CD4-positive, alpha-beta T cell treated with Interleukin-12 subunit alpha and Interleukin-12 subunit beta, for 1 hour (primary cell): ENCODE measurements at regions not wholly inside any gene's neighbourhood (a gene's known extent, or its start where the extent isn't known, plus 50 kb on each side); places are given as distances from the start of the nearest gene placed in this dataset.
A peak's percentile ranks its signal among the peaks of the same experiment; 100 is the strongest.

Source experiments
- DNase-seq: peaks from one replicate; pipeline ENCODE4 v3.0.0-alpha.2; 2020

- DNase-seq = no peak
Observed at GRCh38 chr4:122203407-122203806, 51.3 kb downstream of the BLTP1 start.

GRCh38 chr4:122205687-122206086, 53.6 kb downstream of the BLTP1 start:
- DNase-seq = peak; percentile 7

GRCh38 chr4:122212880-122213279, 60.7 kb downstream of the BLTP1 start:
- no peak for DNase-seq

GRCh38 chr4:122218762-122219161, 66.6 kb downstream of the BLTP1 start:
- DNase-seq = peak; percentile 10

GRCh38 chr4:122219356-122219755, 67.2 kb downstream of the BLTP1 start:
- no peak for DNase-seq

GRCh38 chr4:122221322-122221721, 69.2 kb downstream of the BLTP1 start:
- DNase-seq = peak; percentile 31

- peak; percentile 26 for DNase-seq
Observed at GRCh38 chr4:122224348-122224747, 72.2 kb downstream of the BLTP1 start.

GRCh38 chr4:122227202-122227601, 75.1 kb downstream of the BLTP1 start:
- no peak for DNase-seq

GRCh38 chr4:122229857-122230256, 77.7 kb downstream of the BLTP1 start:
- DNase-seq = no peak

- no peak for DNase-seq
Observed at GRCh38 chr4:122232633-122233032, 80.5 kb downstream of the BLTP1 start.

- no peak for DNase-seq
Observed at GRCh38 chr4:122234686-122235085, 82.6 kb downstream of the BLTP1 start.

GRCh38 chr4:122243785-122244184, 91.7 kb downstream of the BLTP1 start:
- DNase-seq = no peak

- DNase-seq = no peak
Observed at GRCh38 chr4:122244764-122245163, 92.6 kb downstream of the BLTP1 start.

- no peak for DNase-seq
Observed at GRCh38 chr4:122246551-122246950, 94.4 kb downstream of the BLTP1 start.

GRCh38 chr4:122249357-122249756, 97.2 kb downstream of the BLTP1 start:
- no peak for DNase-seq

- no peak for DNase-seq
Observed at GRCh38 chr4:122252584-122252983, 100.5 kb downstream of the BLTP1 start.

- no peak for DNase-seq
Observed at GRCh38 chr4:122259849-122260248, 107.7 kb downstream of the BLTP1 start.

- DNase-seq = no peak
Observed at GRCh38 chr4:122276359-122276758, 102.5 kb upstream of the ADAD1 start.

GRCh38 chr4:122278976-122279375, 99.8 kb upstream of the ADAD1 start:
- no peak for DNase-seq

GRCh38 chr4:122279670-122280069, 99.1 kb upstream of the ADAD1 start:
- DNase-seq = no peak

- DNase-seq = no peak
Observed at GRCh38 chr4:122285285-122285684, 93.5 kb upstream of the ADAD1 start.

- no peak for DNase-seq
Observed at GRCh38 chr4:122293374-122294365, 85.1 kb upstream of the ADAD1 start.

- DNase-seq = no peak
Observed at GRCh38 chr4:122297694-122298093, 81.1 kb upstream of the ADAD1 start.

- DNase-seq = no peak
Observed at GRCh38 chr4:122300776-122301175, 78.0 kb upstream of the ADAD1 start.

GRCh38 chr4:122305853-122306252, 73.0 kb upstream of the ADAD1 start:
- DNase-seq = no peak
